ENCODE measurements at regions not wholly inside any gene's neighbourhood (a gene's known extent, or its start where the extent isn't known, plus 50 kb on each side); places are given as distances from the start of the nearest gene placed in this dataset.

DNA sequence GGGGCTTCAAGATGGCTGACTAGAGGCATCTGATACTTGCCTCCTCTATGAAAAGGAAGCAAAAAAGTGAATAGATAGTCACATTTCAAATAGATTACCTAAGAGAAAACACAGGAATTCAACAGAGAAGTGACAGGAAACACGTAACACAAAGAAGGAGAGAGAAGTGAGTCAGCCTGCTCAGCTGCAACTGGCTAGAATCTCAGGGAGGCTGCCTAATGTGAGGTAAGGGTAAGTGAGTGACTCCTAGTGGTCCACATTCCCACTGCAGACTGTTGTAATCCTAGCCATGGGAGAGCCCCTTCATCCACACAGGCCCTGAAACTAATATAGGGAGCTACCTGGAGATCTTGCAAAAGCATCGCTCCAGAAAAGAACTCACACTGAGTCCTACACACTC lies 179.2 kb downstream of the SLC7A11 start:
- H3K36me3 Mint-ChIP-seq (ENCODE audit: insufficient read depth): no peaks in the 10 kb centered on the region
- H3K4me1 Mint-ChIP-seq (ENCODE audit: low read depth in 2 of 2): no peaks in the 10 kb centered on the region
- DNase-seq (no peak), ATAC-seq (replicated peaks) (no peak)
- no peaks in the 10 kb centered on the region for H3K27me3 Mint-ChIP-seq
- no peak overlapping the region for H3K4me3 Mint-ChIP-seq
- no peak overlapping the region for H3K27ac Mint-ChIP-seq
- H3K9me3 Mint-ChIP-seq: peaks cover 3 to 26% of the 10 kb centered on the region in 2 donors

DNA sequence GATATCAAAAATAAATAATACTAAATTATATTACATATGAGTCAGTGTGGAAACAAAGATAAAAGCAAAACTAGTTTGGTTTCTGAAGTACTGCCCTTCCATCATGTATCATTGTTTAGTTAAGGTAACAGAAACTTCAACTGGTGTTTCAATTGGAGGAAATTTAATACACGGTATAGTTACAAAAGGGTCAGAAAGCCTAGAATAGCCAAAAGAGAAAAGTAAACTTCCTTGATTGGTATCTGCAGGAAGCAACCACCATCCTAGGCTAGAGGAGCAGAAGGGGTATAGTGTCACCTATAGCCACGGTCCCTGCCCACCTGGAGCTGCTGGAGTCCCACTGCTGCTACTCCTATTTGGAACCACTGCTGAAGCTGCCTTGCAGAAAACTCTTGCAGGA lies 185.6 kb downstream of the SLC7A11 start:
- Mint-ChIP-seq H3K4me3 (no peak overlapping the region), H3K27me3 (no peaks in the 10 kb centered on the region), H3K36me3 (ENCODE audit: insufficient read depth) (no peaks in the 10 kb centered on the region), H3K27ac (no peak overlapping the region), H3K9me3 (peaks cover 0 to 6% of the 10 kb centered on the region in 2 donors), H3K4me1 (ENCODE audit: low read depth in 2 of 2) (no peaks in the 10 kb centered on the region)
- DNase-seq: no peak
- no peak for ATAC-seq (replicated peaks)

DNA sequence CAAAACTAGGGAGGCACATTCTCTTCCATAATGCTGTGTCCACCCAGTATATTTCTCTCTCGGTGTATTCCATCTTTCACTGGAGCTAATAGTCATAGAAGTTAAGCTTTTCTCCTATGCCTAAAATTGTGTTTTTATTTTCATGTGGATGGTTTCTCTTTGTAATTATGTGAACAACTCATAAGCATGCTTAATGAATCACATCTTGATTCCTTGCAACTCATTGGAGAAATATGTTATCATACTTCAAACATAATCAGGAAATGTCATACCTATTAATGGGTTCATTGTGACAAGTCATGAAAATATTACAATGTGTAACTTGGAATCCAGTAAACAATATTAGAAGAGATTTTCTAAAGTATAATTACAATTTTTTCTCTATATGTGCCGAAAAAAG lies 186.3 kb downstream of the SLC7A11 start:
- H3K4me3 Mint-ChIP-seq: no peak overlapping the region
- H3K4me1 Mint-ChIP-seq (ENCODE audit: low read depth in 2 of 2): no peaks in the 10 kb centered on the region
- no peaks in the 10 kb centered on the region for H3K27me3 Mint-ChIP-seq
- DNase-seq (no peak), ATAC-seq (replicated peaks) (no peak)
- H3K27ac Mint-ChIP-seq: no peak overlapping the region
- H3K36me3 Mint-ChIP-seq (ENCODE audit: insufficient read depth): no peaks in the 10 kb centered on the region
- peaks cover 0 to 6% of the 10 kb centered on the region in 2 donors for H3K9me3 Mint-ChIP-seq

DNA sequence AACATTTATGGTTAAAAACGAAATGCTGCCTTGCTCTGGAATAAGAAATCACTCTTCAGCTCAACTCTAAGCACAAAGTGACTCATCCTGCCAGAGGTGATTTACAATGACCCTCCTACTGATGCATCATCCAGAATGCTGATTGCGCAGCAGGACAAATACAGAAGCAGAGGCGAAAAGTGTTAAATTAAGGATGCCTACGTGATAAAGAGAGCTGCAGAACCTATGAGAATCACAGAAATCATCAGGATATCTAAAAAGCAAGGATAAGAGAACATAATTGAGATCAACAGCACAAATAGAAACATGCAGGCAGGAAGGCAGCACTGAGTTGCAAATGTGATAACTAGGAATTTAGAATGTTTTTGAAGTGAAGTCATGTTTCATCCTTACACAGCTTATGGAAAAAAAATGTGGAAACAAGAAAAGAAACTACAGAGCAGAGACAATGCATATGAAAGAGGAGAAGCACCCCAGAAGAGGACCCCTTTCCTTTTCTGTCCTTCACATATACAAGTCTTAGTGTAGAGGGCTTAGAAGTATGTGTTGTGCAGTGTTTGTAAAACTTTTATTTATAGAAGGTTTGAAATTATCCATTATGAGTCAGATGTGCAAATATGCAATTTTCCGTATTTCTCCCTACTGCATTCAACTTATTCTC lies 188.4 kb downstream of the SLC7A11 start:
- H3K4me1 Mint-ChIP-seq (ENCODE audit: low read depth in 2 of 2): no peaks in the 10 kb centered on the region
- ATAC-seq (replicated peaks) (no peak), DNase-seq (no peak)
- H3K4me3 Mint-ChIP-seq: no peak overlapping the region
- no peaks in the 10 kb centered on the region for H3K27me3 Mint-ChIP-seq
- H3K36me3 Mint-ChIP-seq (ENCODE audit: insufficient read depth): no peaks in the 10 kb centered on the region
- H3K9me3 Mint-ChIP-seq: peaks cover 0 to 6% of the 10 kb centered on the region in 2 donors
- H3K27ac Mint-ChIP-seq: no peak overlapping the region

DNA sequence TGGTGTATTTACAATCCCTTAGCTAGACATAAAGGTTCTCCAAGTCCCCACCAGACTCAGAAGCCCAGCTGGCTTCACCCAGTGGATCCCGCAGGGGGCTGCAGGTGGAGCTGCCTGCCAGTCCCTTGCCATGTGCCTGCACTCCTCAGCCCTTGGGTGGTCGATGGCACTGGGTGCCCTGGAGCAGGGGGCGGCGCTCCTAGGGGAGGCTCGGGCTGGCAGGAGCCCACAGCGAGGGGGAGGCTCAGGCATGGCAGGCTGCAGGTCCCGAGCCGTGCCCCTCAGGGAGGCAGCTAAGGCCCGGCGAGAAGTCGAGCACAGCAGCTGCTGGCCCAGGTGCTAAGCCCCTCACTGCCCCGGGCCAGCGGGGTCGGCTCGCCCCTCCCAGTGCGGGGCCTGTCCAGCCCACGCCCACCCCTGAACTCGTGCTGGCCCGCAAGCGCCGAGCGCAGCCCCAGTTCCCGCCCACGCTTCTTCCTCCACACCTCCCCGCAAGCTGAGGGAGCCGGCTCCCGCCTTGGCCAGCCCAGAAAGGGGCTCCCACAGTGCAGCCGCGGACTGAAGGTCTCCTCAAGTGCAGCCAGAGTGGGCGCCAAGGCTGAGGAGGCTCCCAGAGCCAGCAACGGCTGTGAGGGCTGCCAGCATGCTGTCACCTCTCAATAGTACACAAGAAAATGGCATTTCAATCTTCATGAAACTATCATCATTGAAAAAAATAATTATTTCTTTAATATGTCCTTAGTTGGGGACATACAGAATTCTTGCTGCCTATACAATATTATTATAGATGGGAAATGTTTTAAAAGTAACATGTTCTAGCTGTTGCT lies 189.1 kb downstream of the SLC7A11 start:
- no peak for ATAC-seq (replicated peaks)
- Mint-ChIP-seq H3K4me3 (no peak overlapping the region), H3K9me3 (peaks cover 0 to under 1% of the 10 kb centered on the region in 2 donors), H3K36me3 (ENCODE audit: insufficient read depth) (no peaks in the 10 kb centered on the region), H3K27ac (no peak overlapping the region), H3K4me1 (ENCODE audit: low read depth in 2 of 2) (no peaks in the 10 kb centered on the region), H3K27me3 (no peaks in the 10 kb centered on the region)
- no peak for DNase-seq

DNA sequence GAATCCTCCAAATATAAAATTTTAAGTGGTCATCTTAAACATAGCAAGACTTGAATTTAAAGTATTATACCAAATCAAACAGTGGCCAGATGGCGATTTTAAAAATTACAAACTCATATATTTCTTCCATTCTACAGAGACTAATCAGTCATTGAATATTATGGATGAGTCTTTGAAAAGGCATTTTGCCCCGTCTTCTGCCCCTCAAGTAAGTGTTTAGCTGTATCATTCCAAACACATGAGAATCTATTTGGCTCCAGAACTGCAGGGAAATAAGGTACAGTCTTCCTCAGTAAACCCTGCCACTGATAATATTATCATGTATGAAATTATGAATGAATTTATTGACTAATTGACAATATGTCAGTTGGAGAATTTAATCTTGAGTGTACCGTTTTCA lies 191.0 kb downstream of the SLC7A11 start:
- no peaks in the 10 kb centered on the region for H3K4me1 Mint-ChIP-seq (ENCODE audit: low read depth in 2 of 2)
- DNase-seq (no peak), ATAC-seq (replicated peaks) (no peak)
- H3K36me3 Mint-ChIP-seq (ENCODE audit: insufficient read depth): no peaks in the 10 kb centered on the region
- H3K4me3 Mint-ChIP-seq: no peak overlapping the region
- H3K27me3 Mint-ChIP-seq: no peaks in the 10 kb centered on the region
- H3K27ac Mint-ChIP-seq: no peak overlapping the region
- no peaks in the 10 kb centered on the region for H3K9me3 Mint-ChIP-seq

DNA sequence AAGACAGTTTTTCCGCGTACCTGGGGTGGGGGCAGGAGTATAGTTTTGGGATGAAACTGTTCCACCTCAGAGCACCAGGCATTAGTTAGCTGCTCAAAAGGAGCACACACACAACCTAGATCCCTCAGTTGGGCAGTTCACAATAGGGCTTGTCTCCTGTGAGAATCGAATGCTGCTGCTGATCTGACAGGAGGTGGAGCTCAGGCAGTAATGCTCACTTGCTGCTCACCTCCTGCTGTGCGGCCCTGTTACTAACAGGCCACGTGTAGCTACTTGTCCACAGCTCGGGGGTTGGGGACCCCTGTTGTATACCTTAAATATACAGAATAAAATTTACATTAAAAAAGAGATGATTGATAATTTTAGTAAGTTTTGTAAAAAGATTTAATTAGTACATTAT lies 191.5 kb downstream of the SLC7A11 start:
- H3K4me3 Mint-ChIP-seq: no peak overlapping the region
- H3K36me3 Mint-ChIP-seq (ENCODE audit: insufficient read depth): no peaks in the 10 kb centered on the region
- no peaks in the 10 kb centered on the region for H3K4me1 Mint-ChIP-seq (ENCODE audit: low read depth in 2 of 2)
- no peak overlapping the region for H3K27ac Mint-ChIP-seq
- ATAC-seq (replicated peaks) (no peak), DNase-seq (no peak)
- H3K27me3 Mint-ChIP-seq: no peaks in the 10 kb centered on the region
- H3K9me3 Mint-ChIP-seq: no peaks in the 10 kb centered on the region

DNA sequence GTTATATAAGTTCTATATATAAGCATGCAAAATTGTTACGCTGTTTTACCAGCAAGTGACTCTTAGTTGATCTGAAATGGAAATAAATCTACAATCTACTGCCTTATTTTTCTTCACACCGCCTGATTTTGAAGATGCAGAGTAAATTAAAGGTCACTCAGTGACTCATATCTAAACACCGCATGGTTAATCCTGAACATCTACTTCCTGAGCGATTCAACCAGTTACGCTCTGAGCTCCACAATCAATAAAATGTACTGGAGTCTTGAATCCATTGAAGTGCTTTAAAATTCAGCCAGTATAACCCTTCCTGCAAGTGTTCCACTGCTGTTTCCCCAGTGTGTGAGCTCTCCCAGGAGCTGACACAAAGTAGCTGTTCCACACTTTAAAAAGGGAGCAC lies 192.8 kb downstream of the SLC7A11 start:
- no peaks in the 10 kb centered on the region for H3K36me3 Mint-ChIP-seq (ENCODE audit: insufficient read depth)
- H3K9me3 Mint-ChIP-seq: no peaks in the 10 kb centered on the region
- H3K4me3 Mint-ChIP-seq: no peak overlapping the region
- no peaks in the 10 kb centered on the region for H3K27me3 Mint-ChIP-seq
- no peak for DNase-seq
- no peaks in the 10 kb centered on the region for H3K4me1 Mint-ChIP-seq (ENCODE audit: low read depth in 2 of 2)
- no peak overlapping the region for H3K27ac Mint-ChIP-seq
- ATAC-seq (replicated peaks): no peak

DNA sequence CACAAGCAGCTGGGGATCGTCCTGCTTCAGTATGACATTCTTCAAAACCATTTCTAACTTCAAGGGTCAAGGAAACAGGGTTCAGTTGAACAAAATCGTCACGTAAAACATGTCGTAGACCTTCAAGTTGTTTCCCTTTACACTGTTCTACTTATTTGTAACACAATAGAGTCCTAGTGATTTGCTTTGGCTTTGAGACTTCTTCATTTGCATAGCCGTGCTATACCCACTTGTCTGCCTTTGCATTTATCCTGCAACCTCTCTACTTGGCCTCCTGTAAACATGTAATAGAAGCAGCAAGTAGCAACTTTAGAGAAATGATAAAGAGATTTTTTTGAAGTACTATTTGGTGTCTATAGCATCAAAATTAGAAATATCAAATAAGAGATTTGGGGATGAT lies 194.9 kb downstream of the SLC7A11 start:
- ATAC-seq (replicated peaks) (no peak), DNase-seq (no peak)
- no peaks in the 10 kb centered on the region for H3K36me3 Mint-ChIP-seq (ENCODE audit: insufficient read depth)
- no peak overlapping the region for H3K4me3 Mint-ChIP-seq
- H3K4me1 Mint-ChIP-seq (ENCODE audit: low read depth in 2 of 2): no peaks in the 10 kb centered on the region
- H3K9me3 Mint-ChIP-seq: no peaks in the 10 kb centered on the region
- no peaks in the 10 kb centered on the region for H3K27me3 Mint-ChIP-seq
- H3K27ac Mint-ChIP-seq: no peak overlapping the region

DNA sequence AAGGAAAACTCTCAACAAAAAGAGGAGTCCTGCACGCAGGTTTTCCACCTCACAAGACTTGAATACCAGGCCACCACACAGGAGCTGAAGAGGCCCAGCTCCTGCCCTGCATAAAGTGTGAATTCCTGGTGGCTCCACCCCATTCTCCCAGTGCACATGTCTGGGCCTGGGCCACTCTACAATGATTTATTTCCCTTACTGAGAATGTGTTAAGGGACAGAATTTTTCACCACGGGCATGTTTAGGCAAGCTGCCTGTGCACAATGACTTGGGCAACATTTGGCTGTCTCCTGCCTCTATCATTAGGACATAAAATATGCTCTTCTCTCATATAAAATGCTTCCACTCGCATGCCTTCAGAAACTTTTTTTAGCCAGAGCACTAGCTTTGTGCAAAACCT lies 197.1 kb downstream of the SLC7A11 start:
- Mint-ChIP-seq H3K36me3 (ENCODE audit: insufficient read depth) (no peaks in the 10 kb centered on the region), H3K27me3 (no peaks in the 10 kb centered on the region), H3K27ac (no peak overlapping the region), H3K4me1 (ENCODE audit: low read depth in 2 of 2) (no peaks in the 10 kb centered on the region), H3K4me3 (no peak overlapping the region), H3K9me3 (no peaks in the 10 kb centered on the region)
- DNase-seq (no peak), ATAC-seq (replicated peaks) (no peak)

DNA sequence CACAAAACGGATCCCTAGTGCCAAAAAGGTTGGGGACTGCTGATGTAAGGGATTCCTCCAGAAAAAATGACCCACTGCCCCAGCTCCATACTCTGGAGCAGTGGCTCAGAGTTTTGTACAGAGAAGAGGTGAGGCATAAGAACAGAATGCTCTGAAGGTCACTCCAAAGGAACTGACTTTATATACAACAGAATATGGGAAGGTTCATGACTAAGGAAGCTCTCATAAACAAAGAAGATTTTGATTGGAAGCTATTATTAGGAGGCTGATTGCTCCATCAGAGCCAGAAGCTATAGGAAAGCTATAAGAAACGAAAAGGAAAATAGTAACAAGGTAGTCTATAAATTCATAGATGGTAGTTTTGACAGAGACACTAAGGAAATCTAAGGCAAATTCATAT lies 203.1 kb downstream of the SLC7A11 start:
- Mint-ChIP-seq H3K9me3 (peaks cover 0 to 2% of the 10 kb centered on the region in 2 donors), H3K4me3 (no peak overlapping the region), H3K27me3 (no peaks in the 10 kb centered on the region), H3K4me1 (ENCODE audit: low read depth in 2 of 2) (no peaks in the 10 kb centered on the region), H3K27ac (no peak overlapping the region), H3K36me3 (ENCODE audit: insufficient read depth) (no peaks in the 10 kb centered on the region)
- ATAC-seq (replicated peaks) (no peak), DNase-seq (no peak)

DNA sequence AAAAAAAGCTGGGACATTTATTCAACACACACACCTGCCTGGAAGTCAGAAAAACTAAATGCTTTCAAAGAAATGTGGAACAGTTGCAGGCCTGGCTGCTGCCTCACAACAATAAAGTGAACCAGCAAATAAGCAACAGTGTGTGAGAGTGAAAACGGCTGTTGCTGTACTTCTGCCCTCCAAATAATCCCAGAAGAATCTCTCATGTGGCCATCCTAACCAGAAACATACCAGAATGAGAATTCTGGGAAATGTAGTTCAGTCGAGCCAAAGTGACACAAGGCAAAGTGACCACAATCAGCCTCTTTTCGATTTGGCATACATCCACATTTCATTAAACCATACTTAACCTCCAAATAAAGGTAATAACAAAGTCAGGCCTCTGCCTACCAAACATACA lies 204.5 kb downstream of the SLC7A11 start:
- no peak for DNase-seq
- H3K27me3 Mint-ChIP-seq: no peaks in the 10 kb centered on the region
- no peaks in the 10 kb centered on the region for H3K4me1 Mint-ChIP-seq (ENCODE audit: low read depth in 2 of 2)
- no peak overlapping the region for H3K4me3 Mint-ChIP-seq
- no peak for ATAC-seq (replicated peaks)
- peaks cover 0 to 2% of the 10 kb centered on the region in 2 donors for H3K9me3 Mint-ChIP-seq
- H3K27ac Mint-ChIP-seq: no peak overlapping the region
- H3K36me3 Mint-ChIP-seq (ENCODE audit: insufficient read depth): no peaks in the 10 kb centered on the region

DNA sequence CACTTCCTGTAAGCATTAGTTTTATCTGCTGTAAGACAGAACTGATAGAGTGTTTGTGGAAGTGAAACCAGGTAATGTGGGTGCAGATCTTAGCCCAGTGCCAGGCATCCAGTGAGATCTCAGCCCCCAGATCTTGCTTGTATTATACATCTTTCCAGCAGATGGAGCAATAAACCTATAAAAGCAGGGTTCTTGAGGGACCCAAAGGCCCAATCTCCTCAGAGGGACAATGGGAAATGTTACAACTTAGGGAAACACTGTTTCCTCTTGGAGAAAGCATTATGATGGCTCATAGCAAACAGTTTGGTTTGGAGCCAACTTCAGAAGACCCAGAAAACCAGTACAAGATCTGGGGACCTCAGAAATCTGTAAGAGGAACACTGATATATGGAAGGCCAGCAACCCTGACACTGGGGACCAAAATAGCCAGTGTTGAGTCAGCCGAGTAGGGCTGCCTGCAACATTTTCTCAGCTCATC lies 206.3 kb downstream of the SLC7A11 start:
- DNase-seq (no peak), ATAC-seq (replicated peaks) (peak; percentile 24)
- no peak overlapping the region for H3K4me3 Mint-ChIP-seq
- no peaks in the 10 kb centered on the region for H3K4me1 Mint-ChIP-seq (ENCODE audit: low read depth in 2 of 2)
- no peaks in the 10 kb centered on the region for H3K36me3 Mint-ChIP-seq (ENCODE audit: insufficient read depth)
- H3K27ac Mint-ChIP-seq: no peak overlapping the region
- peaks cover 0 to 2% of the 10 kb centered on the region in 2 donors for H3K9me3 Mint-ChIP-seq
- no peaks in the 10 kb centered on the region for H3K27me3 Mint-ChIP-seq

DNA sequence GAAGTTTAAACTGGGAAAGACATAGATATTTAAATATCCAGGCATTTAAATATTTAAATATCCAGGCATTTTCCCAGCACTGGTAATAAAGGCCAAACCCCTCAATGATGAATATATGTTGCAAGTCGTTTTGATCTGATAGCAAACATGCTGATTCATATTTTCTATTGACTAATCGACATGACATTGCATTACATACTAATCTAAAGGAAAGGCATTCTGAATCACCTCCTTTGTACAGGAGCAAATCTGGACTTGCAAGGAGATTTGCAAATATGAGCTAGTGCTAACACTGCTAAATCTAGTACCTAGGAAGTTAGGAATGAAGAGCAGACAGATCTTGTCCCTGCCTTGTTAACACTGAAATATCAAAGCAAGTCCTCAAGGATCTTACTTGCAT lies 207.3 kb downstream of the SLC7A11 start:
- DNase-seq (no peak), ATAC-seq (replicated peaks) (no peak)
- no peaks in the 10 kb centered on the region for H3K36me3 Mint-ChIP-seq (ENCODE audit: insufficient read depth)
- H3K27ac Mint-ChIP-seq: no peak overlapping the region
- H3K27me3 Mint-ChIP-seq: no peaks in the 10 kb centered on the region
- H3K4me3 Mint-ChIP-seq: no peak overlapping the region
- H3K4me1 Mint-ChIP-seq (ENCODE audit: low read depth in 2 of 2): no peaks in the 10 kb centered on the region
- peaks cover 0 to 2% of the 10 kb centered on the region in 2 donors for H3K9me3 Mint-ChIP-seq
